IMR-90 (cell line): ENCODE measurements at regions not wholly inside any gene's neighbourhood (a gene's known extent, or its start where the extent isn't known, plus 50 kb on each side); places are given as distances from the start of the nearest gene placed in this dataset.
"Not testable (repeated sequence)": the region's sequence is repeated elsewhere in the genome, so short reads cannot be mapped to it uniquely, and the experiment has no call there.

Experiments
- ATAC-seq: fragments of 200-7000 bp; cut with Tn5 transposase; 2 replicates; pipeline ENCODE4 v1.9.1; 2020; ENCODE audit warnings: low read depth, mild to moderate bottlenecking, moderate library complexity
- BruUV-seq: library from RNA; stranded (reverse); fragments of 400-500 nt; replicated peaks from 2 replicates; lab custom pipeline; 2021; lab: Mats Ljungman, UMichigan
- CTCF ChIA-PET: fragments of 300-600 bp; formaldehyde crosslinking; extraction: SDS; loops from one replicate; lab custom pipeline; 2021; ENCODE audit warnings: antibody characterized with exemption; lab: Yijun Ruan, JAX
- POLR2A ChIA-PET: fragments of 300-600 bp; sonication (Branson Sonifier 250); formaldehyde crosslinking; loops from one replicate; lab custom pipeline; 2022; ENCODE audit warnings: antibody characterized with exemption; ENCODE audit not compliant: unreplicated experiment; lab: Charles Lee
- DNase-seq: peaks from one replicate; pipeline ENCODE4 v3.0.0; 2013
- H2AFZ ChIP-seq: replicated peaks from 2 replicates; pipeline ENCODE3; 2013; ENCODE audit warnings: low read length, mild to moderate bottlenecking; ENCODE audit not compliant: poor library complexity
- H2AK5ac ChIP-seq: 2 replicates; pipeline ENCODE4 v1.6.1; 2013; ENCODE audit warnings: low read depth, low read length, inconsistent platforms
- H2AK9ac ChIP-seq: replicated peaks from 2 replicates; pipeline ENCODE3; 2013; ENCODE audit warnings: mild to moderate bottlenecking, low read depth, low read length, moderate library complexity; ENCODE audit not compliant: poor library complexity
- H2BK120ac ChIP-seq: 2 replicates; pipeline ENCODE4 v1.6.1; 2013; ENCODE audit warnings: low read depth, low read length, inconsistent platforms
- H2BK15ac ChIP-seq: 3 replicates; pipeline ENCODE4 v1.6.1; 2013; ENCODE audit warnings: low read depth, low read length, inconsistent platforms
- H2BK20ac ChIP-seq: 2 replicates; pipeline ENCODE4 v1.6.1; 2013; ENCODE audit warnings: low read depth, mild to moderate bottlenecking, inconsistent platforms, low read length, moderate library complexity
- H2BK5ac ChIP-seq: 2 replicates; pipeline ENCODE4 v1.6.1; 2013; ENCODE audit warnings: mild to moderate bottlenecking, low read depth, low read length, inconsistent platforms; ENCODE audit not compliant: poor library complexity, severe bottlenecking
- H3K14ac ChIP-seq: replicated peaks from 2 replicates; pipeline ENCODE4 v1.6.1; 2013; ENCODE audit warnings: low read depth, low read length, inconsistent platforms
- H3K18ac ChIP-seq: 2 replicates; pipeline ENCODE4 v1.6.1; 2013; ENCODE audit warnings: low read depth, low read length, control low read depth
- H3K23ac ChIP-seq: 2 replicates; pipeline ENCODE4 v1.6.1; 2013; ENCODE audit warnings: low read depth, low read length, inconsistent platforms
- H3K27ac ChIP-seq: 2 replicates; pipeline ENCODE4 v1.5.1; 2013; ENCODE audit warnings: mild to moderate bottlenecking, control low read depth, low read length; ENCODE audit not compliant: insufficient read depth
- H3K27me3 ChIP-seq: 2 replicates; pipeline ENCODE4 v1.6.1; 2013; ENCODE audit warnings: low read length; ENCODE audit not compliant: control insufficient read depth, insufficient read depth
- H3K36me3 ChIP-seq: 2 replicates; pipeline ENCODE4 v1.6.1; 2013; ENCODE audit warnings: low read length, mixed read lengths; ENCODE audit not compliant: control insufficient read depth, insufficient read depth
- H3K4ac ChIP-seq: 2 replicates; pipeline ENCODE4 v1.6.1; 2013; ENCODE audit warnings: low read depth, low read length, inconsistent platforms
- H3K4me1 ChIP-seq: 2 replicates; pipeline ENCODE4 v1.6.1; 2013; ENCODE audit warnings: low read length, mixed read lengths; ENCODE audit not compliant: control insufficient read depth, insufficient read depth
- H3K4me2 ChIP-seq: 2 replicates; pipeline ENCODE4 v1.6.1; 2013; ENCODE audit warnings: low read depth, mild to moderate bottlenecking, control low read depth, low read length, moderate library complexity
- H3K4me3 ChIP-seq: 2 replicates; pipeline ENCODE4 v1.5.1; 2013; ENCODE audit warnings: low read depth, mild to moderate bottlenecking, control low read depth, low read length, moderate library complexity; ENCODE audit not compliant: insufficient read depth
- H3K56ac ChIP-seq: 2 replicates; pipeline ENCODE4 v1.6.1; 2013; ENCODE audit warnings: low read length, inconsistent platforms; ENCODE audit not compliant: insufficient read depth; ENCODE audit errors: extremely low read depth
- H3K79me1 ChIP-seq, 2 experiments: 2 replicates each; pipeline ENCODE4 v1.6.1; 2013; ENCODE audit warnings: low read length in 2 of 2, inconsistent platforms in 1 of 2, low read depth in 1 of 2
- H3K9ac ChIP-seq: 2 replicates; pipeline ENCODE4 v1.6.1; 2013; ENCODE audit warnings: low read depth, low read length, control low read depth
- H3K9me1 ChIP-seq: 2 replicates; pipeline ENCODE4 v1.6.1; 2013; ENCODE audit warnings: low read length, inconsistent platforms; ENCODE audit not compliant: insufficient read depth
- H3K9me3 ChIP-seq: 2 replicates; pipeline ENCODE4 v1.6.1; 2013; ENCODE audit warnings: low read length; ENCODE audit not compliant: control insufficient read depth, insufficient read depth
- H4K20me1 ChIP-seq: 2 replicates; pipeline ENCODE4 v1.6.1; 2013; ENCODE audit warnings: low read length, inconsistent platforms; ENCODE audit not compliant: insufficient read depth
- H4K5ac ChIP-seq: 2 replicates; pipeline ENCODE4 v1.6.1; 2013; ENCODE audit warnings: mild to moderate bottlenecking, low read depth, low read length, control low read depth
- H4K8ac ChIP-seq, 2 experiments: 2 replicates each; pipeline ENCODE4 v1.6.1; 2013; ENCODE audit warnings: low read depth in 2 of 2, low read length in 2 of 2, control low read depth in 1 of 2, inconsistent platforms in 1 of 2
- H4K91ac ChIP-seq: 2 replicates; pipeline ENCODE4 v1.6.1; 2013; ENCODE audit warnings: low read depth, low read length, inconsistent platforms; ENCODE audit not compliant: insufficient read depth
- BHLHE40 ChIP-seq: fragments of 150-350 bp; IDR thresholded peaks from 2 replicates; pipeline ENCODE4 v1.6.1; 2016; ENCODE audit warnings: mild to moderate bottlenecking, low read depth, low read length
- CEBPB ChIP-seq: IDR thresholded peaks from 2 replicates; pipeline ENCODE4 v1.6.1; 2012; ENCODE audit warnings: low read depth, low read length, improper control_type of control experiment
- CHD1 ChIP-seq: IDR thresholded peaks from 2 replicates; pipeline ENCODE4 v1.6.1; 2012; ENCODE audit warnings: low read depth, low read length, improper control_type of control experiment
- FOS ChIP-seq: fragments of 150-350 bp; IDR thresholded peaks from 2 replicates; pipeline ENCODE4 v1.6.1; 2016; ENCODE audit warnings: low read depth, low read length
- MAFK ChIP-seq: IDR thresholded peaks from 2 replicates; pipeline ENCODE4 v1.6.1; 2012; ENCODE audit warnings: low read depth, low read length, improper control_type of control experiment
- MAZ ChIP-seq: IDR thresholded peaks from 2 replicates; pipeline ENCODE4 v1.6.1; 2012; ENCODE audit warnings: low read depth, mild to moderate bottlenecking, low read length, improper control_type of control experiment, moderate library complexity, borderline replicate concordance
- MXI1 ChIP-seq: IDR thresholded peaks from 2 replicates; pipeline ENCODE4 v1.6.1; 2012; ENCODE audit warnings: low read depth, mild to moderate bottlenecking, low read length, moderate library complexity, borderline replicate concordance
- NFE2L2 ChIP-seq: fragments of 150-350 bp; IDR thresholded peaks from 2 replicates; pipeline ENCODE4 v1.6.1; 2016; ENCODE audit warnings: low read depth, mild to moderate bottlenecking, low read length
- POLR2A ChIP-seq: IDR thresholded peaks from 2 replicates; pipeline ENCODE4 v1.6.1; 2012; ENCODE audit warnings: mild to moderate bottlenecking, low read depth, low read length
- RAD21 ChIP-seq: IDR thresholded peaks from 2 replicates; pipeline ENCODE4 v1.6.1; 2012; ENCODE audit warnings: low read length, improper control_type of control experiment
- RCOR1 ChIP-seq: IDR thresholded peaks from 2 replicates; pipeline ENCODE4 v1.6.1; 2012; ENCODE audit warnings: mild to moderate bottlenecking, low read length, improper control_type of control experiment; ENCODE audit not compliant: insufficient replicate concordance
- RFX5 ChIP-seq: IDR thresholded peaks from 2 replicates; pipeline ENCODE4 v1.8.0; 2012; ENCODE audit warnings: low read depth, mild to moderate bottlenecking, low read length, moderate library complexity
- SMC3 ChIP-seq: fragments of 150-350 bp; IDR thresholded peaks from 2 replicates; pipeline ENCODE4 v1.6.1; 2016; ENCODE audit warnings: low read depth, mild to moderate bottlenecking, antibody characterized with exemption, low read length, moderate library complexity
- WGBS, 2 experiments: methylation state at CpG; one replicate each; pipeline versions ENCODE4 v1.1.5 to v1.1.7; 2013; ENCODE audit warnings: missing lambda C conversion rate in 2 of 2; ENCODE audit not compliant: insufficient read length in 1 of 2; ENCODE audit errors: extremely low coverage in 2 of 2; 5-methylcytosine and 5-hydroxymethylcytosine counted together
- dilution Hi-C: fragments of 300-500 bp; cut with HindIII; formaldehyde crosslinking; loops from one replicate; pipeline ENCODE4 v1.14.3; 2018; ENCODE audit warnings: low sequenced_read_pairs; ENCODE audit not compliant: unreplicated experiment
- in situ Hi-C: fragments of 300-500 bp; cut with MboI; formaldehyde crosslinking; loops from 3 replicates; pipeline ENCODE4 v1.14.3; 2019; ENCODE audit warnings: low sequenced_read_pairs, inconsistent platforms, mixed read lengths
- intact Hi-C: fragments of 100-400 bp; cut with micrococcal nuclease; formaldehyde crosslinking; loops from 2 replicates; pipeline ENCODE4 v1.10.0; 2022
- TF ChIP-seq, protein P1 (sequence below): fragments of 150-350 bp; IDR thresholded peaks from 2 replicates; pipeline ENCODE4 v1.6.1; 2016; ENCODE audit warnings: low read depth, mild to moderate bottlenecking, low read length, moderate library complexity, borderline replicate concordance

DNA sequence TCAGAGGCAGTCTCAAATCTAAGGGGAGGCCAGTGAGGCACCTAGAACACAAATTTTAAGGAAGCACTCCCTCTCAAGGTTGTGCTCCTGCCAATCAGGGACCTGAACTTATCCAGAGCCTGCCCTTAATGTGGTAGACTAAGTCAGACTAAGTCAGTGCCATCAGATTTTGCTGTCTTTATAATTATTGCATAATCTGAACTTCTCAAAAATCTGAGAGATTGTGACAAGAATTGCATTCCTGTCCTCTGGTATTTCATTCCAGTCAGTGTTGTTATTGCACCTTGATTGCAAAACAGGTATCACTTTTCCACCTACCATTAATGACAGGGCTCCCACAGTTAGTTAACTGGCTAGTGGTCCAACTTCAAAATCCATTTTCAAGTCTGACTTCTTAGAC is 197.1 kb upstream of the HCN1 start:
- no peaks in the 10 kb centered on the region for H3K79me1 ChIP-seq

DNA sequence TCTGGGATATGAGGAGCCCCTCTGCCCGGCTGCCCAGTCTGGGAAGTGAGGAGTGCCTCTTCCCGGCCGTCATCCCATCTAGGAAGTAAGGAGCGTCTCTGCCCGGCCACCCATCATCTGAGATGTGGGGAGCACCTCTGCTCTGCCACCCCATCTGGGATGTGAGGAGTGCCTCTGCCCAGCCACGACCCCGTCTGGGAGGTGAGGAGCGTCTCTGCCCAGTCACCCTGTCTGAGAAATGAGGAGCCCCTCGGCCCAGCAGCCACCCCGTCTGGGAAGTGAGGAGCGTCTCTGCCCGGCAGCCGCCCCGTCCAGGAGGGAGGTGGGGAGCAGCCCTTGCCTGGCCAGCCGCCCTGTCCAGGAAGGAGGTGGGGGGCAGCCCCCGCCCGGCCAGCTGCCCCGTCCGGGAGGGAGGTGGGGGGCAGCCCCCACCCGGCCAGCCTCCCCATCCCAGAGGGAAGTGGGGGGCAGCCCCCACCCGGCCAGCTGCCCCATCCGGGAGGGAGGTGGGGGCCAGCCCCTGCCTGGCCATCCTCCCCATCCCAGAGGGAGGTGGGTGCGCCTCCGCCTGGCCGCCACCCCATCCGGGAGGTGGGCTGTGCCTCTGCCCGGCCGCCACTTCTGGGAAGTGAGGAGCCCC is 194.4 kb upstream of the HCN1 start:
- H3K4me2 ChIP-seq, H2BK120ac ChIP-seq, H4K91ac ChIP-seq, H2BK5ac ChIP-seq, H2AK5ac ChIP-seq, dilution Hi-C loops, H2BK15ac ChIP-seq, H3K18ac ChIP-seq, H3K9me1 ChIP-seq, H3K4me1 ChIP-seq, H3K79me1 ChIP-seq, H4K20me1 ChIP-seq, H3K27ac ChIP-seq, in situ Hi-C loops, H2AK9ac ChIP-seq, ATAC-seq, H3K4ac ChIP-seq, H3K36me3 ChIP-seq, CTCF ChIA-PET, H3K27me3 ChIP-seq, H3K9me3 ChIP-seq, H2AFZ ChIP-seq, H3K4me3 ChIP-seq, H4K8ac ChIP-seq, H3K23ac ChIP-seq, POLR2A ChIA-PET, H4K5ac ChIP-seq, H3K14ac ChIP-seq, H2BK20ac ChIP-seq, DNase-seq, H3K9ac ChIP-seq, BruUV-seq, H3K56ac ChIP-seq, intact Hi-C loops: not testable (repeated sequence)
- WGBS, 2 experiments = 80% methylated on average over 1 of the region's 28 CpGs; no CpG with 5 or more reads in 1 of the 2 experiments

More for the DNA sequence above, 197.1 kb upstream of the HCN1 start:
- H3K14ac ChIP-seq = no peak overlapping the region
- ChIA-PET CTCF (no interaction called here), POLR2A (no interaction called here)
- no peak overlapping the region for H3K18ac ChIP-seq
- intact Hi-C loops = no loop called here
- DNase-seq = no peak
- no peaks in the 10 kb centered on the region for H3K27me3 ChIP-seq
- H3K9me3 ChIP-seq = 0 out of 2 replicates have a peak, but pooled peaks cover 4% of the 10 kb centered on the region
- H3K27ac ChIP-seq = no peak overlapping the region
- H2AK9ac ChIP-seq = no peak overlapping the region
- in situ Hi-C loops = no loop called here
- H4K91ac ChIP-seq = no peak overlapping the region
- dilution Hi-C loops = no loop called here
- no peak overlapping the region for H3K4me2 ChIP-seq
- TF ChIP-seq RFX5 = no peak
- TF ChIP-seq FOS = no peak
- TF ChIP-seq POLR2A = no peak
- no peak for TF ChIP-seq CHD1
- TF ChIP-seq MAZ = no peak
- no peak for TF ChIP-seq CEBPB
- no peak for TF ChIP-seq RCOR1
- no peak for TF ChIP-seq SMC3
- TF ChIP-seq, protein P1, sequence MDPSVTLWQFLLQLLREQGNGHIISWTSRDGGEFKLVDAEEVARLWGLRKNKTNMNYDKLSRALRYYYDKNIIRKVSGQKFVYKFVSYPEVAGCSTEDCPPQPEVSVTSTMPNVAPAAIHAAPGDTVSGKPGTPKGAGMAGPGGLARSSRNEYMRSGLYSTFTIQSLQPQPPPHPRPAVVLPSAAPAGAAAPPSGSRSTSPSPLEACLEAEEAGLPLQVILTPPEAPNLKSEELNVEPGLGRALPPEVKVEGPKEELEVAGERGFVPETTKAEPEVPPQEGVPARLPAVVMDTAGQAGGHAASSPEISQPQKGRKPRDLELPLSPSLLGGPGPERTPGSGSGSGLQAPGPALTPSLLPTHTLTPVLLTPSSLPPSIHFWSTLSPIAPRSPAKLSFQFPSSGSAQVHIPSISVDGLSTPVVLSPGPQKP = no peak
- no peak for TF ChIP-seq MXI1
- TF ChIP-seq BHLHE40 = no peak
- no peak for TF ChIP-seq MAFK
- no peak for TF ChIP-seq NFE2L2
- no peak for TF ChIP-seq RAD21
- H2BK120ac ChIP-seq = no peak overlapping the region
- no peak overlapping the region for H2BK20ac ChIP-seq
- H3K4me3 ChIP-seq = no peak overlapping the region
- H3K4ac ChIP-seq = no peak overlapping the region
- no peak overlapping the region for H2AK5ac ChIP-seq
- H2BK15ac ChIP-seq = no peak overlapping the region
- H3K9ac ChIP-seq = no peak overlapping the region
- H3K9me1 ChIP-seq = no peaks in the 10 kb centered on the region
- H4K8ac ChIP-seq = no peak overlapping the region
- H3K56ac ChIP-seq = no peak overlapping the region
- H3K23ac ChIP-seq = no peak overlapping the region
- no peaks in the 10 kb centered on the region for H4K20me1 ChIP-seq
- H3K36me3 ChIP-seq = no peaks in the 10 kb centered on the region
- H2AFZ ChIP-seq = no peak overlapping the region
- no peak overlapping the region for H4K5ac ChIP-seq
- no peak for ATAC-seq
- no TSS peak for BruUV-seq
- no peaks in the 10 kb centered on the region for H3K4me1 ChIP-seq
- no peak overlapping the region for H2BK5ac ChIP-seq
